ENCODE measurements at regions not wholly inside any gene's neighbourhood (a gene's known extent, or its start where the extent isn't known, plus 50 kb on each side); places are given as distances from the start of the nearest gene placed in this dataset.
"Not testable (repeated sequence)": the region's sequence is repeated elsewhere in the genome, so short reads cannot be mapped to it uniquely, and the experiment has no call there.

DNA sequence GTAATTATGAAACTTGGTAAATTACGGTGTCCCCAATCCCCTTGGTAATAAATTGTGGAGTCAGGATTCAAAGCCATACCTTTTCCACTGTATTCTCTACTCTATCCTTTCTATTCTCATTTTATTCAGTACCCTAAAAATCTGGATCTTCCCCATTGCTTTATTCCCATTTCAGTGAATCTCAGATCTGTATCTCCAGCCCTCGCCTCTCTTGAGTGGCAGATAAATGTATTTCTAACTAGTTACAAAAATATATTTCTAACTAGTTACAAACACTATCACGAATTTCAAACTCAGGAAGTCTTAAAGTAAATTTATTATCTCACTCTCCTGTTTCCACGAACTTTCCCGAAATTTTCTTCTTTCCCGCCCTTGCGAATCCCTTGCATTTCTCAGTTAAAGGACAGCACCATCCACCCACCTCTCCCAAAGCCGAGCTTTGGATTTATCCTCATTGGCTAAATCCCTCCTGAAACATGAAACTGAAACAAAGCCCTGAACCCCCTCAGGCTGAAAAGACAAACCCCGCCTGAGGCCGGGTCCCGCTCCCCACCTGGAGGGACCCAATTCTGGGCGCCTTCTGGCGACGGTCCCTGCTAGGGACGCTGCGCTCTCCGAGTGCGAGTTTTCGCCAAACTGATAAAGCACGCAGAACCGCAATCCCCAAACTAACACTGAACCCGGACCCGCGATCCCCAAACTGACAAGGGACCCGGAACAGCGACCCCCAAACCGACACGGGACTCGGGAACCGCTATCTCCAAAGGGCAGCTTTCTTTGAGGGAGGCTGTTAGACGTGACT lies 164.3 kb upstream of the PABPC3 start:
- no peak for DNase-seq

DNA sequence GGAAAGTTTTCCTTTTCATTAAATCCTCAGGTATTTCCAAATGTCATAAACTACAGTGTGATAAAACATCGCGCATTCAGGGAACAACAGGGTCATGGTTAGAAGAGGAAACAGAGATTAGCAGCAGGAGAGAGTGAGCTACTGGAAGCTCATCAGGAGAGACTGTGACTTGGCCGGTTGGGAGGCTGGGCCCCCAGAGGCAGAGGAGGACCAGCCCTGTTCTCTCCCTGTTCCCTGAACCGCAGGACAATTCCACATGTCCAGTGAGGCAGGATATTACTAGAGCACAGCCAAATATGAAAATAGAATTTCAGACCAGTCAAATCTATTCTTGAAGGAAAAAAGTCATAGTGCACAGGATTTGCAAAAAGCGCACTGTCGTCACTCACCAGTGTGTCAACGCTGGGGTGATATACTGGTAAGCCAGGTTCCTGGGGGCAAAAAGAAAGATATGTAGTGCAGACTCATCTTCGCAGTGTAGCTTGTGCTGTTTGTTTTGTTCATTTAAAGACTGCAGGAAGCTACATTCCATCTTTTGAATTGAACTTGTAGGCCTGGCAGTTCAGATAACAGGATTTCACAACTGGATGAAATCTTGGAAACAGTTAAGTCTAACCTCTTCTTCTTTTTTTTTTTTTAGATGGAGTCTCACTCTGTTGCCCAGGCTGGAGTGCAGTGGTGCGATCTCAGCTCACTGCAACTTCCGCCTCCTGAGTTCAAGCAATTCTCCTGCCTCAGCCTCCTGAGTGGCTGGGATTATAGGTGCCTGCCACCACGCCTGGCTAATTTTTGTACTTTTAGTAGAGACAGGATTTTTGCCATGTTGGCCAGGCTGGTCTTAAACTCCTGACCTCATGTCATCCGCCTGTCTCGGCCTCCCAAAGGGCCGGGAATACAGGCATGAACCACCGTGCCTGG lies 162.6 kb upstream of the PABPC3 start:
- not testable (repeated sequence) for DNase-seq

DNA sequence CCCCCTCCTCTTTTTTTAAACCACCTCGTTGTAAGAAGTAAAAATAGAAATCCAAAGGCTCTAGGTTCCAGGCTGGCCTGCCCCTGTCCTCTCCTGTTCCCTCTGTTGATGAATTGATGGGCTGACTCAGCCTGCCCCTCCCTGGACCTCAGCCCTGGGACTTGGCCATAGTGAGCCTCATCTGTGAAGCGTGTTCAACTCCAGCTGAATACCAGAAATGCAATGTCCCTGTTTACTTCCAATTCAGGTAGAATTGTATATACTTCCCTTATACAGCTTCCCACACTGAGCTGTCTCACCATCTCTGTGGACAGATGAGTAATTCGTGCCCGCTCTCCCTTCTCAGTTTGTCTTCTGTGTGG lies 161.9 kb upstream of the PABPC3 start:
- not testable (repeated sequence) for DNase-seq

DNA sequence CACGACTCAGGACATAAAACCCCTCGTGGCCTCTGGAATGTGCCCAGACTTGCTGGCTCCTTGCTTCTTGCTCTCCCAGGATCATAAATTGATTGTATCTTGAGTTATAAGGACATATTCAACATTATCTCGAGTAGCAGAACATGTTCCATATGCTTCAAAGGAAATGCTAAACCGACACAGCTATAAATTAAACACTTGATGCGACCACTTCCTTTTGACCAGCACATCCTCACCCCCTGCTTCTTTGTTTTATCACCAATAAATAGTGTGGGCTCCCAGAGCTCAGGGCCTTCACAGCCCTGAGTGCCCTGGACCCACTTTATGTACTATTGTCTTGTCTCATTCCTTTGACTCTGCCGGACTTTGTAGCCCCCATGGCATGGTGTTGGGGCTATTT lies 157.0 kb upstream of the PABPC3 start:
- no peak for DNase-seq

DNA sequence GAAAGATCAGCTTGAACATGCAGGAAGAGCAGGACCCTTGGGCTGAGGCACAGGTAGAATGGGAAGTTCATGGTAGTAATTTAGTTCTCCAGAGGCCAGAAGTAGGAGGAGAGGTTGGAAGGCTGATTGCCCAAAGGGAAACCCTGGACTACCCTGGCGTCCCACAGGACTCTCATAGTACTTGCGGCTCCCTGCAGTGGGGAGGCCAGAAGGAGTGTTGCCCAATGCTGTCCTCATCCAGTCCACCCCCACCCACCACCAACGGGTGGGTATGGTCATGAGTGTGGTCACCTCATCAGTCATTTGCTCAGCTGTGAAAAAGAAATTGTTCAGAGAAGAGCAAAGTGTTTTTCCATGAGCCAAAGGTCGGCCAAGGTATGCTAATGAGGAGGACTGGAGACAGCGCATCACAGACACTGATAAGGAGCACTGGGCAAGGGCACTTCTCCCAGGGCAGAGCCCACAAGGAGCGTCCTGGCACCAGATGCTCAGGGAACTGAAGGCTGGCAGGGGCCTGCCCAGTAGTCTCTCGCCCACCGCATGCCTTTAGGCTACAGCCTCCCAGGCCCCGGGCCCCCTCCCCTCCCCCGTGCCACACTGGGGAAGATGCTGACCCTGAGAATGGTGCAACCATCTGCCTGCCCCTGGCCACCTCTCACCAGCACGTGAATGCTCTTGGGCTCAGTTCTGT lies 154.8 kb upstream of the PABPC3 start:
- DNase-seq = not testable (repeated sequence)

DNA sequence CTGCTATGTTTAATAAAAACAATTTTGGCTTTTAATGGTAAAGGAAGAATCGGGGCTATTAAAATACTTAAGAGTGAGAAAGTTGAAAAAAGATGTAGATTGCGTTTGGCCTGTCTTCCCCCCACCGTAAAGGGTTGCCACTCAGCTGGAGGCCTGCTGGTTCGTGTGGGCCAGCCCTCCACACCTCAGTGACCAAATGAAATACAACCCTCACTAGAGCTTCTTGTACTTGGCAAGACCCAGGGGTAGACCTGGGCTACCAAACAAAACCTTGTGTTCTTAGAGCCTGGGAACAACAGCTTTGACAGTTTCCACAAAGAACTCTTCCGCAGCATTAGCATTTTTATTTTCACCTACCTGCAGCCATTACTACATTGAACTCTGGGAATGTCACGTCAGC lies 152.8 kb upstream of the PABPC3 start:
- DNase-seq = no peak

DNA sequence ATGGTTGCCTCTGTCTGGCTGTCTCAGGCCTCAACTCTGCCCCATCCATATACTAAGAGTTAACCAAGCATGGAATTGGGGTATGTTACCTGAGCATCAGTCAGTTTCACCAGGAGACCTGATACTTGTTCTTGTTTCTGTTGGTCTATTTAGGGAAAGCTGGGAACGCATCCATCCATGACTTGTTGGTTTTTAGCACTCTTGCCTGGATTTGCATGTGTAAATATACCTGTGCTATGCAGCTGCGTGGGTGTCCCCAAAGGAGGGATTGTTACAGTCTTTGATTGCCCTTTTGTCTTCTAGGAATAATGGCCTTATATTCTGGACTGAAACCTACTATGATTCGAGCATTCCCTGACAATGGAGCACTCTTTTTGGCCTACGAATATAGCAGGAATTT lies 151.9 kb upstream of the PABPC3 start:
- not testable (repeated sequence) for DNase-seq

DNA sequence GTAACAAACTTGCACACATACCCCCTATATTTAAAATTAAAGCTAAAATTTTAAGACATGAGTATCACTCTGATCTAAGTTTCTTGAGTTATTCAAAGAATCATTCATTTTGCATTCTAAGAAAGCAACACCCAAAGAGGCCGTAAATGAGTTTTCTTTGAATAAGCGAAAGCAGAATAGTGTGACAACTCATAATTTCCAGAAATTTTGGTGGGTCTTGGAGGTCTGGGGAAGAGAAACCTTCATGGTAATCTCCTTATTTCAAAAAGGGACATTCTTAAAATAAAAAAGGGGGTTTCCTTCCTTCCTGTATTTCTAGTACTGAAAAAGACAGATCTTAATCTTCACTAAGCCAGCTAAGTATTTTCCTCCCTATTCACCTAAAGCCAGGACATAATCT lies 147.0 kb upstream of the PABPC3 start:
- not testable (repeated sequence) for DNase-seq

DNA sequence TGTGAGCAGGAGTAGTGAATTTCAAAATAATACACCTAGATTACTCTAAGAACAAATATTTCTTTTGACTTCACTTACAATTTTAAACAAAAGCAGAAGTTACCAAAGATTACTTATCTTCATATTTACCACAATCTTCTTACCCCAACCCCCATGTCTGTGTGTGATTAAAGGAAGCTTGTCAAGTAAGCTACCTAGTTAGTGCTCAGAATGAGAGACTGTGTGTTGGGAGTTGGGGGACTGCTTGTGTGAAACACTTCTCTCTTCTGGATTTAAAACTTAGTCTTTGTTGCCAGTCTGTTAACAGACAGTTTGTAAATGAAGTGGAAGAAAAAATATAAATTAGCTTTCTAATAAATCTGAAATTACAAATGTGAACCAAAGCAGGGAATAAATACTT lies 145.3 kb upstream of the PABPC3 start:
- DNase-seq = not testable (repeated sequence)

DNA sequence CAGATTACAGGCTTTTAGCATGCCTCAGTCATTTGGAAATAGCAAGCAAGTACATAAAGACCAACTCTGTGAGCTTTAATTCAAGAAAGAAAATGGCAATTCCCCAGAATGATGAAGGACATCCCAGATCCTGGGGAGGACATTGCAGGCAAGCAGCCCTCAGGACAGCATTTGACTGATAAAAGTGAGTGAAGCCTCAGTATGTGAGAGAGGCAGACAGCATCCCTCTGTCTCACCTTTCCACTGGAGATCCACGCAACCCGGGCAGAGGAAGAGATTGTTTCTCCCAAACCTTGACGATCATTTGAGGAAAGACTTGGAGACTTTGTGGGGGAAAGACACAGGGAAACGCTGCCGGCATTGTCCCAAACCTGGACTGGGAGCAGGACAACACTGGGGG lies 128.0 kb upstream of the PABPC3 start:
- DNase-seq = not testable (repeated sequence)

DNA sequence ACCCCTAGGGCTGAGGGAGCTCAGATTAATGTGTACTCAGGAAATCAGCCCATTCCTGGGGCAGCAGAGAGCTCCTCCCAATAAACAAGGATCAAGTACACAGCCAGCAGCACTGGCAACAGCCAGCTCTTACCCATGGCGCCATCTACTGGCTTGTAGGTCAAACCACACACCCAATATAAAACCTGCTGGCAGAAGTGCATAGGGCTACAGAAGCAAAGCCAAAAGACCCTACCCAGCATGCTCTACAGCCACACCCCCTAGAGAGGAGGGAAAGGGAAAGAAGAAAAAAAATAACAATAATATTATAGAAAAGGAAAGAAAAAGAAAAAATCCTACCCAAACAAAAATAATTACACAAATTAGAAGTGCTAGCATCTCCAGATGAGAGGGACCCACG lies 127.5 kb upstream of the PABPC3 start:
- DNase-seq = not testable (repeated sequence)

DNA sequence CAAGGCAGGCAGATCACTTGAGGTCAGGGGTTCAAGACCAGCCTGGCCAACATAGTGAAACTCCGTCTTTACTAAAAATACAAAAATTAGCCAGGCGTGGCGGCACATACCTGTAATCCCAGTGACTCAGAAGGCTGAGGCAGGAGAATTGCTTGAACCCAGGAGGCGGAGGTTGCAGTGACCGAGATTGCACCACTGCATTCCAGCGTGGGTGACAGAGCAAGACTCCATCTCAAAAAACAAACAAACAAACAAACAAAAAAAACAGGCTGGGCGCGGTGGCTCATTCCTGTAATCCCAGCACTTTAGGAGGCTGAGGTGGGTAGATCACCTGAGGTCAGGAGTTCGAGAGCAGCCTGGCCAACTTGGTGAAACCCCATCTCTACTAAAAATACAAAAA lies 122.8 kb upstream of the PABPC3 start:
- DNase-seq = not testable (repeated sequence)

DNA sequence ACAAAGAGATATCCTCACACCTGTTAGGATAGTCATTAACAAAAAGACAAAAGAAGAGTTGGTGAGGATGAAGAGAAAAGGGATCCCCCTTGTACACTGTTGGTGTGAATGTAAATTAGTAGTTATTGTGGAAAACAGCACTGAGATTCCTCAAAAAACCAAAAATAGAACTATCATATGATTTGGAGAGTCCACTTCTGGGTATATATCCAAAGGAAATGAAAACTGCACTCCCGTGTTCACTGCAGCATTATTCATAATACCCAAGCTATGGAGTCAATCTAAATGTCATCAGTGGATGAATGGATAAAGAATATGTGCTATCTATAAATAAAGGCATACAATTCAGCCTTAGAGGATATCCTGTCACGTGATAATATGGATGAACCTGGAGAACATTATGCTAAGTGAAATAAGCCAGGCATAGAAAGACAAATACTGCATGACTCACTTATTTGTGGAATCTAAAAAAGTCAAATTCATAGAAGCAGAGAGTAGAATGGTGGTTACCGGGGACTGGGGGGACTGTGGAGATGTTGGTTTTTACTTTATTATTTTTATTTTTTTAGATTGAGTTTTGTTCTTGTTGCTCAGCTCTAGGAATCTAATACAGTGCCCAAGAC lies 114.6 kb upstream of the PABPC3 start:
- DNase-seq = not testable (repeated sequence)

DNA sequence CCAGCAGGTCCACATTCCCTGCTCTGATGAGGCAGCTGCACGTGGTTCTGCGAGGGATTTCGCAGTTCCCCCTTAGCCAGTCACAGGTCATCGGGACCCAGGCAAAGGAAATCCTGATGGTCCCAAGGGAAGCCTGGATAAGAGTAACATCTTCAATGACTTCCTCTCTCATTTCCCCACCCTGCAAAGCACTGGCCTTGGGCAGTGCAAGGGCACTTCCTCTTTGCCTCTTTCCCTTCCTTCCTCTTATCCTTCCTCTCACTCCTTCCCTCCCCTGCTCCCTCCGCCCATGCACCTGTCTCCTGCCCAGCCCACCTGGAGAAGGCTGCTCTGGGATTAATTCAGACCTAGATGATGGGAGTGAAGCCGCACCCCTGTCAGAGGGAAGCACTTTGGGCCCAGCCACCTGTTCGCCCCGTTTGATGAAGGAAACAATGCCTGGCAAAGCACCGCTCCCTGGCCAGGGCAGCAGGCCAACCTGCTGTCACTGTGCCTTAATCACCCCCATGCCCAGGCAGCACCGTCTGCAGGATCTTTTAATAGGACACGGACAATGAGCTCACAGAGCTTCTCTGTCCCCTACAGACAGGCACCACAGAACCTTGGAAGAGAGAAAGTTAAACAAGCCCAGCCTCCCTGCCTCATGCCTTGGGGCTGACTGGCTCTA lies 113.5 kb upstream of the PABPC3 start:
- no peak for DNase-seq

DNA sequence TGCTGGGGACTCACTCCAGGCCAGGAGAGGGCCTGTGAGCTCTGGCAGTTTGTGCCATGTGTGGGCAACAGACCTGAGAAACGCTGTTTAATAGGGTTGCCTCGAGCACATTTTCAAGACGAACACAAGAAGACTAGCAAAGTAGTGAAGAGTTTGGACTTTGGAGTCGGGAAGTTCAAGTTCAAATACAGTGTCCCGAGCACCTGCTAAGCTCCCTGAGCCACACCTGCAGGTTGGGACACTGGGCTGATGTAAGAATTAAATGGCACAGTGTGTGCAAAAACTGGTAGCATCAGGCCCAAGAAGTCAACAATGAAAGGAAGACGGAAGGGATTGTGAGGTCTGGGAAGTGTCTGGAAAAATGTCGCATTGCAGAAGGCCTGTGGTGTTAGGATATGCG lies 112.8 kb upstream of the PABPC3 start:
- DNase-seq = no peak

DNA sequence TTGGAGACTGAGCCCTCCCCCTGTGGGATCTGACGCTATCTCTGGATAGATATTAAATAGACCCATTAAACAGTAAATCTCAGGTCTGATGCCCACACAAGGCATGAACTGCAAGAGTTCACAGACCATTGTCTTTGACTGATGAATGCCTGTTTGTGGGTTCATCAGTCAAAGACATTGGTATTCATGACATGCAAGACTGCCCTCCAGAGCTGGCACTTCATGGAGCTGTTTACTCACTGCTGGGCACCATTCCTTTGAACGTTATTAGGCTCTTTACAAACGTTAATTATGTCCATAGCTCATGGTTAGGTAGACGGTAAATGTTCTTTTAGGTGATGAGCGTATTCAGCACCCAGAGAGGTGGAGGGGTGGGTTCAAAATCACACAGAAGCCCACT lies 111.8 kb upstream of the PABPC3 start:
- no peak for DNase-seq

DNA sequence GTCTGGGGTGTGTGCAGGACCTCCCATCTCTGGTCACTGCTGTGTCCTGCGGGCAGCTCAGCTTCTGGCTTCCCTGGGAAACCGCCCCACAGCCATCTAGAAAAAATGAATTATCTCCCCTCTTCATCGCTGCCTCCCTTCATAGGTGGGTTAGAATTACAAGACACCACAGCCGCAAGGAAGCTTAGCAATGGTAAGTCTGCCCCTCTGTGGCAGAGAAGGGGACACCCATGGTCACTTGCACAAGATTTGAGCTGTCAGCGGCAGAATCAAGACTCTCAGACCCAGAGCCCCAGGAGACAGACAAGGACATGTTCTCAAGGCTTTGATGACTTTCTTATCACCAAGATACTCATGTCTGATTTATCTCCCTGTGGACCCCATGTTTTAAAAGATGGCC lies 110.8 kb upstream of the PABPC3 start:
- no peak for DNase-seq

DNA sequence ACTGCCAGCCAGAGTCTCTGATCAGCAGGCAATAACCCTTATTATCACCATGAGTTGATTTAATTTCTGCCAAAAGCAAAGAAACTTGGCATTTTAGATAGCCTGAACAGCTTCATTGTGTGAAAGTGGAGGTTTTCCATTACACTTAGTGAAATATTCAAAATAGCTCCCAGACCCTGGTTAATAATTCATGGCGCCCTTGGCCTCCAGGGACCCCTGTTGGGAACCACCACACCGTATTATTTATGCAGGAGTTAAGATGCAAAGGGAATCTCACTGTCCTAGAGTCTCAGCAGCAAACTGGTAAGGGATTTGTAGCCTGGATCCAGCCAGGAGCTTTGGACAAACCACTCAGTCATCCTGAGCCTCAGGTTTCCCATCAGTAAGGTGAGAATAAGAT lies 110.0 kb upstream of the PABPC3 start:
- no peak for DNase-seq

DNA sequence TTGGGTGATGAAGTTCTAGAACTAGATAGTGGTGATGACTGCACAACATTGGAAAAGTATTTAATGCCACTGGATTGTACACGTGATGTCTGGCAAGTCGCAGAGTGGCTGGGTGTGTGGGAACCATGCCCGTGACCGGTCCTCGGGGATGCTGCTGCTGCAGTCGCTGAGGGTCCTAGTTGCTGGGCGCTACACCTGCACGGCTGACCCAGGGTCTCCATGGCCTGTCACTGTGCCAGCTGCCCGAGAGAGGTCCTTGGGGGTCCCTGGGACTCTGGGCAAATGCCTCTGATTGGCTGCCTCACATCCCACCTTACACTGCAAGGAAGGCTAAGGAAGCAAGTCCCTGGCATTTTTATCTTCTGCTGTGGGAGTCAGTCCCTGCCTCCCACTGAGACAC lies 109.1 kb upstream of the PABPC3 start:
- no peak for DNase-seq

DNA sequence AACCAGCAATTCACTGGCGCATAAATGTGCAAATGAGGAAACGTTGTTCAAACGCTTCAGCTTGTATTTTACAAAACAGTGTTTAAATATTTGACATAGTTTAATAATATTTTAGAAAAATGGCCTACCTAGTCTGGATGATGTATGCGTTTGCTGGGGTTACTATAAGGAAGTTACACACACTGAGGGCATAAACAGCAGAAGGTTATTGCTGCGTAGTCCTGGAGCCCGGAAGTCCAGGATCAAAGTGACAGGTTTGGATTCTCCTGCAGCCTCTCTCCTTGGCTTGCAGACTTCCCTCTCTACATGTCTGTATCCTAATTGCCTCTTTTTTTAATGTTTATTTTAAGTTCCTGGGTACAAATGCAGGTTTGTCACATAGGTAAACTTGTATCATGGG lies 106.0 kb upstream of the PABPC3 start:
- not testable (repeated sequence) for DNase-seq

DNA sequence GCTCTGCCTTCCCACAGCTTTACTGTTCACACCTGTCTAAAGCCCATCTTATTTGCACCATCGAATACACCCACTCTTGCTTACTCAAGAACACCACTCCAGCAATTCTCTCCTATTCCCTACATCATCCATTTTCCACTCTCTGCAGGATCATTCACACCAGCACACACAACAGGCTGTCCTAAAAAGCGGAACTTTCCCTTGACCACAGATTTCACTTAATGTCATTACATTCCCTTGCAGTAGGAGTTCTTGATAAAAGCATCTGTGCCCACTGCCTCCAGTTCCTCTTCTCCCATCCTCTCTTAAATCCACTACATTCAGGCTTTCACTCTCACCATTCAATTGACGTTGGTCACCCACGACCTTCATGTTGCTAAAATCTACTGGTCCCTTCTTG lies 103.0 kb upstream of the PABPC3 start:
- DNase-seq = not testable (repeated sequence)

DNA sequence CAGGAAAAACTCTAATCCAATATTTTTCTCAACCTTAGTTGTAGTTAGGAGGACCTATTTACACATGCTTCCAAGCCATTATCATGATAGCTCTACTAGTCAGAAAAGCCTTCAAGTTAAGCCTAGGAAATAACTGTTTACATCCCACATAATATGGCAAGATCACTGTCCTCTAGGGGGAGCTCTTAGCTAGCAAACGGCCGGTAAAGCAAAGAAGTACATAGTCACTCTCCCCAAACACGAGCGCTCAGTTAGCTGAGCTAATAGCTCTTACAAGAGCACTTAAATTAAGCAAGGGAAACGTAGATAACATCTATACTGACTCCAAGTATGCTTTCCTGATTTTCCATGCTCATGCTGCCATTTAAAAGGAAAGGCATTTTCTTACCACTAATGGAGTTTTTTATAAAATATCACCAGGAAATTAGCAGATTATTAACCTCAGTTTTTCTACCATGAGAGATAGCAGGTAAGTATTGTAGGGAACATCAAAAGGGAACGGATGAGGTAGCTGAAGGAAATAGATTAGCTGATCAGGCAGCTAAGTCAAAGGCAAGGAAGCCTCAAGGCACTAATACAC lies 100.6 kb upstream of the PABPC3 start:
- peak; percentile 70 for DNase-seq

All from fibroblast of skin of right biceps (primary cell).